ENCODE measurements at regions not wholly inside any gene's neighbourhood (a gene's known extent, or its start where the extent isn't known, plus 50 kb on each side); places are given as distances from the start of the nearest gene placed in this dataset.

DNA sequence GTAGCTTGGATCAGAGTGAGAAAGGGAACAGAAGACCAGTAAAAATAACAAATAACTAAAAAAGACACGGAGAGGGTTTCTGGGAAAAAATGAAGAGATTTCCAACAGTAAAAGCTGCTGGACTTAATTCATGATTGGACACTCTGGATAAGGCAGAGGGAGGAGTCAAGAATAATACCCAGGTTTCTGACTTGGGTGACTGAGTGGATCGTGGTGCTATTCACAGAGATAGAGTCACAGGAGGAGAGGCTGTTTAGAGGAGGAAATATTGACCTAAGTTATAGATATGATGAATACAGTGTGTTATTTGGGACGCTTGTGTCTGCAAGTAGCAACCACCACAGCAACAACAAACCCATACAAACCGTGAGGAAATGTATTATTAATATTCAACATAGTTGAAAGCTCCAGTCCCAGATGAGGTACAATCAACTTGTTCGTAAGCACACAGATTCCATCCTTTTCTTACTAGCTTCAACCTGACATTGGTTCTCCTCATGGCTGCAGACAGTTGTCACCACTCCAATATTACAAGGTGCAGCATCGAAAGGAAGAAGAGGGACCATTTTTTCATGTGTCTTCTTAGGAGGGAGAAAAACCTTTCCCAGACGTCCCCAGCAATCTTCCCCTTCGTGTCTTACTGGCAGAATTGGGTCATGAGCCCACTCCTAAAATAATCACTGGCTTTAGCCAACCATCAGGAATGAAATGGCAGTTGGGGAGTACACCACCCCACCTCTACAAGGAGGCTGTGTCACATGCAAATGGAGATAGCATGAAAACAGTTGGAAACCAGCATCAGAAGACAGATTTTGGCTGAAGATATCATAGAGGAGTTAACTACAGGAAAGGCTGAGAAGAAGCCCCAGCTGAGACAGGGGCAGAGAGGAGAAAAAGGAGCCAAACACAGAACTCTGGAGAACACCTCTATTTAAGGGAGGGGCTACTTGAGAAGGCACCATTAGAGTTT, 387.8 kb downstream of the SHQ1 start:
- no peak for TF ChIP-seq CTCF (IDR thresholded peaks at IDR 0.05)
- Histone ChIP-seq H3K9me3 (no peaks in the 10 kb centered on the region), H3K36me3 (no peaks in the 10 kb centered on the region), H3K27me3 (peaks cover 0 to 2% of the 10 kb centered on the region in 2 donors), H3K4me3 (no peak overlapping the region), H3K4me1 (peaks cover 0 to 11% (median 3%) of the 10 kb centered on the region in 4 donors), H3K27ac (no peak overlapping the region)
- DNase-seq, result no peak
- intact Hi-C loops (cut with DNase I; ENCODE audit: low total_unique reads), result no loop called here

GRCh38 chr3:72459588-72459987, 388.7 kb downstream of the SHQ1 start:
- H3K27me3 ChIP-seq, result peaks cover 0 to 2% of the 10 kb centered on the region in 2 donors
- no peaks in the 10 kb centered on the region for H3K36me3 ChIP-seq
- H3K27ac ChIP-seq, result no peak overlapping the region
- no peak for DNase-seq
- no peaks in the 10 kb centered on the region for H3K9me3 ChIP-seq
- no peak overlapping the region for H3K4me3 ChIP-seq
- intact Hi-C loops (cut with DNase I; ENCODE audit: low total_unique reads), result loop anchor here (10.0 kb wide), 1 partner anchor 735 kb away; the partner anchor contains the start of gene EIF4E3
- TF ChIP-seq CTCF (IDR thresholded peaks at IDR 0.05), result no peak
- H3K4me1 ChIP-seq, result peaks cover 0 to 11% (median 3%) of the 10 kb centered on the region in 4 donors

- Histone ChIP-seq H3K4me3 (no peak overlapping the region), H3K27ac (no peak overlapping the region), H3K36me3 (no peaks in the 10 kb centered on the region), H3K9me3 (no peaks in the 10 kb centered on the region), H3K27me3 (peaks cover 0 to 1% of the 10 kb centered on the region in 2 donors), H3K4me1 (peaks cover 0 to 11% (median 3%) of the 10 kb centered on the region in 4 donors)
- no peak for TF ChIP-seq CTCF (IDR thresholded peaks at IDR 0.05)
- intact Hi-C loops (cut with DNase I; ENCODE audit: low total_unique reads), result loop anchor here (10.0 kb wide), 1 partner anchor 734 kb away; the partner anchor contains the start of gene EIF4E3
- no peak for DNase-seq
These were observed 389.9 kb downstream of the SHQ1 start for GRCh38 chr3:72458375-72458774.

- intact Hi-C loops (cut with DNase I; ENCODE audit: low total_unique reads), result loop anchor here (10.0 kb wide), 1 partner anchor 730 kb away; the partner anchor contains the start of gene EIF4E3
- Histone ChIP-seq H3K27me3 (no peaks in the 10 kb centered on the region), H3K4me3 (no peak overlapping the region), H3K9me3 (no peaks in the 10 kb centered on the region), H3K4me1 (no peaks in the 10 kb centered on the region), H3K36me3 (no peaks in the 10 kb centered on the region), H3K27ac (no peak overlapping the region)
- no peak for DNase-seq
- no peak for TF ChIP-seq CTCF (IDR thresholded peaks at IDR 0.05)
These were observed 393.8 kb downstream of the SHQ1 start for GRCh38 chr3:72454441-72454840.

GRCh38 chr3:72453706-72454105, 394.5 kb downstream of the SHQ1 start:
- intact Hi-C loops (cut with DNase I; ENCODE audit: low total_unique reads), result loop anchor here (10.0 kb wide), 1 partner anchor 729 kb away; the partner anchor contains the start of gene EIF4E3

More at GRCh38 chr3:72453706-72454105, 394.5 kb downstream of the SHQ1 start:
- no peak overlapping the region for H3K27ac ChIP-seq
- no peaks in the 10 kb centered on the region for H3K4me1 ChIP-seq
- no peaks in the 10 kb centered on the region for H3K9me3 ChIP-seq
- no peak for DNase-seq
- no peaks in the 10 kb centered on the region for H3K36me3 ChIP-seq
- H3K27me3 ChIP-seq, result no peaks in the 10 kb centered on the region
- TF ChIP-seq CTCF (IDR thresholded peaks at IDR 0.05), result no peak
- no peak overlapping the region for H3K4me3 ChIP-seq

Data from tibial artery (tissue), 4 donors.